ENCODE measurements at regions not wholly inside any gene's neighbourhood (a gene's known extent, or its start where the extent isn't known, plus 50 kb on each side); places are given as distances from the start of the nearest gene placed in this dataset.

GRCh38 chr1:59243550-59243949 lies 53.3 kb upstream of the FGGY start:
- H3K27me3 ChIP-seq (ENCODE audit: insufficient read depth, poor library complexity, severe bottlenecking) = no peaks in the 10 kb centered on the region
- TF ChIP-seq, protein P1, sequence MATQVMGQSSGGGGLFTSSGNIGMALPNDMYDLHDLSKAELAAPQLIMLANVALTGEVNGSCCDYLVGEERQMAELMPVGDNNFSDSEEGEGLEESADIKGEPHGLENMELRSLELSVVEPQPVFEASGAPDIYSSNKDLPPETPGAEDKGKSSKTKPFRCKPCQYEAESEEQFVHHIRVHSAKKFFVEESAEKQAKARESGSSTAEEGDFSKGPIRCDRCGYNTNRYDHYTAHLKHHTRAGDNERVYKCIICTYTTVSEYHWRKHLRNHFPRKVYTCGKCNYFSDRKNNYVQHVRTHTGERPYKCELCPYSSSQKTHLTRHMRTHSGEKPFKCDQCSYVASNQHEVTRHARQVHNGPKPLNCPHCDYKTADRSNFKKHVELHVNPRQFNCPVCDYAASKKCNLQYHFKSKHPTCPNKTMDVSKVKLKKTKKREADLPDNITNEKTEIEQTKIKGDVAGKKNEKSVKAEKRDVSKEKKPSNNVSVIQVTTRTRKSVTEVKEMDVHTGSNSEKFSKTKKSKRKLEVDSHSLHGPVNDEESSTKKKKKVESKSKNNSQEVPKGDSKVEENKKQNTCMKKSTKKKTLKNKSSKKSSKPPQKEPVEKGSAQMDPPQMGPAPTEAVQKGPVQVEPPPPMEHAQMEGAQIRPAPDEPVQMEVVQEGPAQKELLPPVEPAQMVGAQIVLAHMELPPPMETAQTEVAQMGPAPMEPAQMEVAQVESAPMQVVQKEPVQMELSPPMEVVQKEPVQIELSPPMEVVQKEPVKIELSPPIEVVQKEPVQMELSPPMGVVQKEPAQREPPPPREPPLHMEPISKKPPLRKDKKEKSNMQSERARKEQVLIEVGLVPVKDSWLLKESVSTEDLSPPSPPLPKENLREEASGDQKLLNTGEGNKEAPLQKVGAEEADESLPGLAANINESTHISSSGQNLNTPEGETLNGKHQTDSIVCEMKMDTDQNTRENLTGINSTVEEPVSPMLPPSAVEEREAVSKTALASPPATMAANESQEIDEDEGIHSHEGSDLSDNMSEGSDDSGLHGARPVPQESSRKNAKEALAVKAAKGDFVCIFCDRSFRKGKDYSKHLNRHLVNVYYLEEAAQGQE (IDR thresholded peaks at IDR 0.05; ENCODE audit: insufficient replicate concordance, low read depth) = no peak
- TF ChIP-seq POLR2AphosphoS5 (IDR thresholded peaks at IDR 0.05; ENCODE audit: low read depth) (no peak), SPI1 (IDR thresholded peaks at IDR 0.05; ENCODE audit: borderline replicate concordance, low read depth) (no peak)
- TF ChIP-seq, protein P2, sequence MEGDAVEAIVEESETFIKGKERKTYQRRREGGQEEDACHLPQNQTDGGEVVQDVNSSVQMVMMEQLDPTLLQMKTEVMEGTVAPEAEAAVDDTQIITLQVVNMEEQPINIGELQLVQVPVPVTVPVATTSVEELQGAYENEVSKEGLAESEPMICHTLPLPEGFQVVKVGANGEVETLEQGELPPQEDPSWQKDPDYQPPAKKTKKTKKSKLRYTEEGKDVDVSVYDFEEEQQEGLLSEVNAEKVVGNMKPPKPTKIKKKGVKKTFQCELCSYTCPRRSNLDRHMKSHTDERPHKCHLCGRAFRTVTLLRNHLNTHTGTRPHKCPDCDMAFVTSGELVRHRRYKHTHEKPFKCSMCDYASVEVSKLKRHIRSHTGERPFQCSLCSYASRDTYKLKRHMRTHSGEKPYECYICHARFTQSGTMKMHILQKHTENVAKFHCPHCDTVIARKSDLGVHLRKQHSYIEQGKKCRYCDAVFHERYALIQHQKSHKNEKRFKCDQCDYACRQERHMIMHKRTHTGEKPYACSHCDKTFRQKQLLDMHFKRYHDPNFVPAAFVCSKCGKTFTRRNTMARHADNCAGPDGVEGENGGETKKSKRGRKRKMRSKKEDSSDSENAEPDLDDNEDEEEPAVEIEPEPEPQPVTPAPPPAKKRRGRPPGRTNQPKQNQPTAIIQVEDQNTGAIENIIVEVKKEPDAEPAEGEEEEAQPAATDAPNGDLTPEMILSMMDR (IDR thresholded peaks at IDR 0.05; ENCODE audit: insufficient read depth, low read length) = no peak
- H3K27ac ChIP-seq (replicated peaks) = no peak overlapping the region
- H3K4me3 ChIP-seq (replicated peaks; ENCODE audit: insufficient read depth, low read length) = no peak overlapping the region
- no peak for DNase-seq (ENCODE audit: low read depth in 1 of 2, low spot score in 1 of 2)

- H3K4me3 ChIP-seq (replicated peaks; ENCODE audit: insufficient read depth, low read length) = no peak overlapping the region
- TF ChIP-seq, protein P2 (IDR thresholded peaks at IDR 0.05; ENCODE audit: insufficient read depth, low read length) = no peak
- TF ChIP-seq GABPA (IDR thresholded peaks at IDR 0.05; ENCODE audit: low read depth) (no peak), POLR2AphosphoS5 (IDR thresholded peaks at IDR 0.05; ENCODE audit: low read depth) (no peak), SPI1 (IDR thresholded peaks at IDR 0.05; ENCODE audit: borderline replicate concordance, low read depth) (no peak)
- TF ChIP-seq, protein P1 (IDR thresholded peaks at IDR 0.05; ENCODE audit: insufficient replicate concordance, low read depth) = no peak
- no peaks in the 10 kb centered on the region for H3K27me3 ChIP-seq (ENCODE audit: insufficient read depth, poor library complexity, severe bottlenecking)
- no peak overlapping the region for H3K27ac ChIP-seq (replicated peaks)
- no peak for DNase-seq (ENCODE audit: low read depth in 1 of 2, low spot score in 1 of 2)
Measured at GRCh38 chr1:59243978-59244377, 52.9 kb upstream of the FGGY start.

DNA sequence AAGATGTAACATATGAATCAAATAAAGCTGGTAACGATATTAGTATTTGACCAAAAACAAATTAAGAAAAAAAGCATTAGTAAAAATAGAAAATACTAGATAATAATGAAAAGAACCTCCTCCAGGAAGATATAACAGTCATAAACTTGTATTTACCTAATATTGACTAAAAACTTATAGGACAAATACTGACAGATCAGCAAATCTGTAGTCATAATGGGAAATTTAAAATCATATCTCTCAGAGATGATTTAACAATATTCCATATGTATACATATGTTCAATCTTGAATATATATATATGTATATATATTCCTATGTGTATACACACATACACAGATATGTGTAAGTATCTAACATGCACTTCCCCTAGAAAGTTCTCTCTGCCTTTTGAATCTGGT lies 52.0 kb upstream of the FGGY start:
- no peak for TF ChIP-seq SPI1 (IDR thresholded peaks at IDR 0.05; ENCODE audit: borderline replicate concordance, low read depth)
- no peak for TF ChIP-seq GABPA (IDR thresholded peaks at IDR 0.05; ENCODE audit: low read depth)
- TF ChIP-seq POLR2AphosphoS5 (IDR thresholded peaks at IDR 0.05; ENCODE audit: low read depth) = no peak
- TF ChIP-seq, protein P2 (IDR thresholded peaks at IDR 0.05; ENCODE audit: insufficient read depth, low read length) = no peak
- TF ChIP-seq, protein P1 (IDR thresholded peaks at IDR 0.05; ENCODE audit: insufficient replicate concordance, low read depth) = no peak
- H3K27me3 ChIP-seq (ENCODE audit: insufficient read depth, poor library complexity, severe bottlenecking) = no peaks in the 10 kb centered on the region
- no peak overlapping the region for H3K4me3 ChIP-seq (replicated peaks; ENCODE audit: insufficient read depth, low read length)
- no peak for DNase-seq (ENCODE audit: low read depth in 1 of 2, low spot score in 1 of 2)
- no peak overlapping the region for H3K27ac ChIP-seq (replicated peaks)

All from HL-60 (cell line).